Fibroblast of lung (primary cell): ENCODE measurements at regions not wholly inside any gene's neighbourhood (a gene's known extent, or its start where the extent isn't known, plus 50 kb on each side); places are given as distances from the start of the nearest gene placed in this dataset.
A peak's percentile ranks its signal among the peaks of the same experiment; 100 is the strongest.

ENCODE experiments used
- DNase-seq, 2 donors: peaks; one replicate each; pipeline versions ENCODE4 v3.0.0 to v3.0.0-alpha.2; 2010; ENCODE audit warnings: low read depth in 2 of 2
- H2AFZ ChIP-seq: 2 replicates; pipeline ENCODE4 v1.5.1; 2012; ENCODE audit warnings: low read length, control low read depth, inconsistent platforms
- H3K27ac ChIP-seq: 2 replicates; pipeline ENCODE4 v1.5.1; 2011; ENCODE audit warnings: low read length, control low read depth; ENCODE audit not compliant: insufficient read depth
- H3K27me3 ChIP-seq: 2 replicates; pipeline ENCODE4 v1.5.1; 2011; ENCODE audit warnings: mild to moderate bottlenecking, low read length; ENCODE audit not compliant: control insufficient read depth, insufficient read depth
- H3K36me3 ChIP-seq: 2 replicates; pipeline ENCODE4 v1.5.1; 2011; ENCODE audit warnings: low read length; ENCODE audit not compliant: control insufficient read depth, insufficient read depth
- H3K4me1 ChIP-seq: 2 replicates; pipeline ENCODE4 v1.5.1; 2011; ENCODE audit warnings: low read length; ENCODE audit not compliant: control insufficient read depth, insufficient read depth; ENCODE audit errors: extremely low read depth
- H3K4me2 ChIP-seq: 2 replicates; pipeline ENCODE4 v1.5.1; 2011; ENCODE audit warnings: low read length, control low read depth; ENCODE audit not compliant: insufficient read depth; ENCODE audit errors: extremely low read depth
- H3K4me3 ChIP-seq, 4 experiments: fragments of 200-600 bp in 1 of 4; sonication (generic) in 1 of 4; replicated peaks in 1 of 4; 2 replicates each; pipeline ENCODE4 v1.5.1; 2011 to 2016; ENCODE audit warnings: low read length in 4 of 4, low read depth in 3 of 4, mild to moderate bottlenecking in 3 of 4, control low read depth in 2 of 4, inconsistent platforms in 1 of 4, mixed read lengths in 1 of 4; ENCODE audit not compliant: insufficient read depth in 1 of 4; ENCODE audit errors: control extremely low read depth in 1 of 4
- H3K79me2 ChIP-seq: 2 replicates; pipeline ENCODE4 v1.5.1; 2012; ENCODE audit warnings: mild to moderate bottlenecking, low read length, inconsistent platforms; ENCODE audit not compliant: control insufficient read depth, insufficient read depth
- H3K9ac ChIP-seq: 2 replicates; pipeline ENCODE4 v1.5.1; 2011; ENCODE audit warnings: mild to moderate bottlenecking, low read length, control low read depth; ENCODE audit not compliant: insufficient read depth
- H3K9me3 ChIP-seq: 2 replicates; pipeline ENCODE4 v1.5.1; 2012; ENCODE audit warnings: low read depth, low read length; ENCODE audit not compliant: control insufficient read depth, insufficient read depth
- H4K20me1 ChIP-seq: 2 replicates; pipeline ENCODE4 v1.5.1; 2011; ENCODE audit warnings: low read length; ENCODE audit not compliant: control insufficient read depth, insufficient read depth; ENCODE audit errors: extremely low read depth
- EZH2 ChIP-seq: IDR thresholded peaks from 2 replicates; pipeline ENCODE4 v1.5.1; 2012; ENCODE audit warnings: low read length, control low read depth, mild to moderate bottlenecking; ENCODE audit errors: missing control alignments
- TF ChIP-seq, protein P1 (sequence below), 2 donors: IDR thresholded peaks in 1 of 2; conservative IDR thresholded peaks in 1 of 2; 1 replicate in 1 of 2; 2 replicates in 1 of 2; pipeline ENCODE4 v1.5.1; 2011 to 2012; ENCODE audit warnings: low read length in 2 of 2, control low read depth in 1 of 2, inconsistent platforms in 1 of 2, low read depth in 1 of 2, mild to moderate bottlenecking in 1 of 2

DNA sequence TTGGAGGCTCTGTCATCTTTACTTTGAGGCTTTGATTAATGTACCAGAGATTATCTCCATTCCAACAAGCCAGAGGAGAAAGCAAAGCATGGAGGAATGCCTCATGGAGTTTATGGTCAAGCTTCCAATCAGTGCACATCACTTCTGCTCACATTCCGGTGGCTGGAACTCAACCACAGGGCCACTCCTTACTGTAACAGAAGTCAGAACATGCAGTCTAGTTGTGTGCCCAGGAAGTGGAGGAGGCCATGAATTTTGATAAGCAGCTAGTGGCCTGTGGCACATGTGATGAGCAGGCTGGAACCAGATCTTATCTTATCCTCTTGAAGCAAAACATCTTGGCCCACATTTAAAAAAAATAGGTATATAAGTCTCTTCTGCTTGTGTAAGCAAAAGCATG is 258.9 kb upstream of the ARHGAP20 start:
- Histone ChIP-seq H3K36me3 (no peaks in the 10 kb centered on the region), H3K27me3 (no peaks in the 10 kb centered on the region), H3K9me3 (no peaks in the 10 kb centered on the region)

GRCh38 chr11:110968348-110969062 is 256.3 kb upstream of the ARHGAP20 start:
- Histone ChIP-seq H3K9me3 (no peaks in the 10 kb centered on the region), H3K36me3 (no peaks in the 10 kb centered on the region), H3K27me3 (no peaks in the 10 kb centered on the region), H3K4me1 (peaks cover 6% of the 10 kb centered on the region), H3K27ac (no peak overlapping the region), H4K20me1 (no peaks in the 10 kb centered on the region), H2AFZ (no peak overlapping the region), H3K4me2 (no peak overlapping the region), H3K4me3 (no peak overlapping the region), H3K79me2 (no peaks in the 10 kb centered on the region), H3K9ac (no peak overlapping the region)
- peak in 1 of 2 donors; percentile 43 for DNase-seq
- TF ChIP-seq EZH2: no peak
- TF ChIP-seq, protein P1, sequence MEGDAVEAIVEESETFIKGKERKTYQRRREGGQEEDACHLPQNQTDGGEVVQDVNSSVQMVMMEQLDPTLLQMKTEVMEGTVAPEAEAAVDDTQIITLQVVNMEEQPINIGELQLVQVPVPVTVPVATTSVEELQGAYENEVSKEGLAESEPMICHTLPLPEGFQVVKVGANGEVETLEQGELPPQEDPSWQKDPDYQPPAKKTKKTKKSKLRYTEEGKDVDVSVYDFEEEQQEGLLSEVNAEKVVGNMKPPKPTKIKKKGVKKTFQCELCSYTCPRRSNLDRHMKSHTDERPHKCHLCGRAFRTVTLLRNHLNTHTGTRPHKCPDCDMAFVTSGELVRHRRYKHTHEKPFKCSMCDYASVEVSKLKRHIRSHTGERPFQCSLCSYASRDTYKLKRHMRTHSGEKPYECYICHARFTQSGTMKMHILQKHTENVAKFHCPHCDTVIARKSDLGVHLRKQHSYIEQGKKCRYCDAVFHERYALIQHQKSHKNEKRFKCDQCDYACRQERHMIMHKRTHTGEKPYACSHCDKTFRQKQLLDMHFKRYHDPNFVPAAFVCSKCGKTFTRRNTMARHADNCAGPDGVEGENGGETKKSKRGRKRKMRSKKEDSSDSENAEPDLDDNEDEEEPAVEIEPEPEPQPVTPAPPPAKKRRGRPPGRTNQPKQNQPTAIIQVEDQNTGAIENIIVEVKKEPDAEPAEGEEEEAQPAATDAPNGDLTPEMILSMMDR (conservative IDR thresholded peaks at IDR 0.05 in 1 of 2, IDR thresholded peaks at IDR 0.05 in 1 of 2; ENCODE audit: low read depth in 1 of 2, low read length in 2 of 2): no peak

More for the DNA sequence above, 258.9 kb upstream of the ARHGAP20 start:
- H4K20me1 ChIP-seq: no peaks in the 10 kb centered on the region
- no peak overlapping the region for H2AFZ ChIP-seq
- DNase-seq: peak; percentile 34 to 97
- no peak for TF ChIP-seq EZH2
- TF ChIP-seq, protein P1 (conservative IDR thresholded peaks at IDR 0.05 in 1 of 2, IDR thresholded peaks at IDR 0.05 in 1 of 2; ENCODE audit: low read depth in 1 of 2, low read length in 2 of 2): no peak
- H3K4me3 ChIP-seq: no peak overlapping the region
- peaks cover 6% of the 10 kb centered on the region for H3K4me1 ChIP-seq
- H3K79me2 ChIP-seq: no peaks in the 10 kb centered on the region
- no peak overlapping the region for H3K4me2 ChIP-seq
- H3K27ac ChIP-seq: no peak overlapping the region
- H3K9ac ChIP-seq: no peak overlapping the region

GRCh38 chr11:110966131-110966530 is 253.9 kb upstream of the ARHGAP20 start:
- Histone ChIP-seq H3K4me2 (no peak overlapping the region), H3K79me2 (no peaks in the 10 kb centered on the region), H2AFZ (no peak overlapping the region), H3K9ac (no peak overlapping the region), H3K9me3 (no peaks in the 10 kb centered on the region), H3K36me3 (no peaks in the 10 kb centered on the region), H3K4me3 (no peak overlapping the region), H4K20me1 (no peaks in the 10 kb centered on the region), H3K4me1 (no peaks in the 10 kb centered on the region), H3K27ac (no peak overlapping the region), H3K27me3 (no peaks in the 10 kb centered on the region)
- DNase-seq: peak in 1 of 2 donors; percentile 53
- TF ChIP-seq EZH2: no peak
- TF ChIP-seq, protein P1 (conservative IDR thresholded peaks at IDR 0.05 in 1 of 2, IDR thresholded peaks at IDR 0.05 in 1 of 2; ENCODE audit: low read depth in 1 of 2, low read length in 2 of 2): no peak
